ENCODE measurements at regions not wholly inside any gene's neighbourhood (a gene's known extent, or its start where the extent isn't known, plus 50 kb on each side); places are given as distances from the start of the nearest gene placed in this dataset.
"Not testable (repeated sequence)": the region's sequence is repeated elsewhere in the genome, so short reads cannot be mapped to it uniquely, and the experiment has no call there.

GRCh38 chr21:32940079-32941014, 85.4 kb upstream of the OLIG2 start:
- no peak for DNase-seq

GRCh38 chr21:32941263-32941662, 84.5 kb upstream of the OLIG2 start:
- no peak for DNase-seq

- DNase-seq: no peak
These were observed 79.1 kb upstream of the OLIG2 start for GRCh38 chr21:32946654-32947053.

GRCh38 chr21:32947736-32948135, 78.0 kb upstream of the OLIG2 start:
- DNase-seq: no peak

- DNase-seq: no peak
These were observed 76.0 kb upstream of the OLIG2 start for GRCh38 chr21:32949701-32950100.

GRCh38 chr21:32951041-32951440, 74.7 kb upstream of the OLIG2 start:
- no peak for DNase-seq

- no peak for DNase-seq
These were observed 71.4 kb upstream of the OLIG2 start for GRCh38 chr21:32954353-32954752.

- DNase-seq: no peak
These were observed 70.2 kb upstream of the OLIG2 start for GRCh38 chr21:32955311-32956060.

- DNase-seq: no peak
These were observed 69.6 kb upstream of the OLIG2 start for GRCh38 chr21:32956061-32956656.

- no peak for DNase-seq
These were observed 68.2 kb upstream of the OLIG2 start for GRCh38 chr21:32957545-32957944.

GRCh38 chr21:32958288-32959002, 67.3 kb upstream of the OLIG2 start:
- no peak for DNase-seq

GRCh38 chr21:32962268-32962667, 63.5 kb upstream of the OLIG2 start:
- no peak for DNase-seq

- DNase-seq: no peak
These were observed 60.5 kb upstream of the OLIG2 start for GRCh38 chr21:32965129-32965680.

GRCh38 chr21:32966120-32966519, 59.6 kb upstream of the OLIG2 start:
- no peak for DNase-seq

- DNase-seq: not testable (repeated sequence)
These were observed 57.6 kb upstream of the OLIG2 start for GRCh38 chr21:32968103-32968502.

- no peak for DNase-seq
These were observed 51.1 kb upstream of the OLIG2 start for GRCh38 chr21:32974653-32975052.

- no peak for DNase-seq
These were observed 49.8 kb upstream of the OLIG2 start for GRCh38 chr21:32975811-32976431.

All from SHP77 treated with DMSO at 0.1 percent for 48 hours (cell line).